ENCODE measurements at regions not wholly inside any gene's neighbourhood (a gene's known extent, or its start where the extent isn't known, plus 50 kb on each side); places are given as distances from the start of the nearest gene placed in this dataset.

- no peaks in the 10 kb centered on the region for H3K36me3 ChIP-seq (ENCODE audit: control insufficient read depth in 1 of 2, insufficient read depth in 2 of 2, low read length in 2 of 2)
- H3K9ac ChIP-seq (ENCODE audit: low read length), result no peak overlapping the region
- no peak overlapping the region for H3K27ac ChIP-seq (ENCODE audit: low read depth, low read length)
- H3K4me2 ChIP-seq (ENCODE audit: low read length), result no peak overlapping the region
- DNase-seq (ENCODE audit: low read depth, low spot score), result peak; percentile 13
- no TSS peak for BruUV-seq (replicated peaks)
- no peaks in the 10 kb centered on the region for H3K27me3 ChIP-seq (ENCODE audit: insufficient read depth, low read length)
- H3K4me1 ChIP-seq (ENCODE audit: control insufficient read depth in 1 of 2, insufficient read depth in 2 of 2, low read length in 2 of 2), result no peaks in the 10 kb centered on the region
- H3K79me2 ChIP-seq (ENCODE audit: insufficient read depth, low read length), result no peaks in the 10 kb centered on the region
- peaks cover 11 to 24% of the 10 kb centered on the region in 2 experiments; a peak in 3 of 4 replicates for H3K9me3 ChIP-seq (ENCODE audit: control insufficient read depth in 1 of 2, insufficient read depth in 1 of 2, low read depth in 1 of 2, low read length in 2 of 2)
- no peaks in the 10 kb centered on the region for H4K20me1 ChIP-seq (ENCODE audit: insufficient read depth)
- H3K4me3 ChIP-seq (replicated peaks in 1 of 2; ENCODE audit: low read depth in 1 of 2, low read length in 2 of 2), result no peak overlapping the region
- ChIA-PET CTCF (interaction anchor here (0.8 to 1.0 kb wide), 3 partner anchors 792 to 1156 kb away, joined by 3 read pairs; no protein-coding TSS in a partner anchor), RAD21 (ENCODE audit: low non-redundant PET in 1 of 2, low total read pairs in 2 of 2, uncharacterized antibody in 2 of 2, unreplicated experiment in 2 of 2) (no interaction called here), POLR2A (no interaction called here)
- intact Hi-C loops (cut with micrococcal nuclease), result loop anchor here (2.0 kb wide), 2 partner anchors 1089 to 1157 kb away; no protein-coding TSS in a partner anchor
- TF ChIP-seq RAD21 (IDR thresholded peaks at IDR 0.05; ENCODE audit: low read depth) (peak; percentile 34), REST (IDR thresholded peaks at IDR 0.05; ENCODE audit: low read depth) (no peak), CTCF (IDR thresholded peaks at IDR 0.05 in 2 of 3, conservative IDR thresholded peaks at IDR 0.05 in 1 of 3; ENCODE audit: borderline replicate concordance in 1 of 3, insufficient read depth in 1 of 3, low read depth in 2 of 3, low read length in 2 of 3) (peak; percentile 4 to 47 (median 44); a peak in 4 of 6 replicates), YY1 (IDR thresholded peaks at IDR 0.05; ENCODE audit: extremely low read depth, insufficient replicate concordance, low read depth, low read length) (no peak)
- H3K9me2 ChIP-seq (ENCODE audit: insufficient read depth), result no peaks in the 10 kb centered on the region
- peak; percentile 46; the same call in 1 of the 2 replicates for ATAC-seq
- H2AFZ ChIP-seq (ENCODE audit: low read depth, low read length, poor library complexity, severe bottlenecking), result no peak overlapping the region
Observed at GRCh38 chr15:47196048-47196447, 521.3 kb upstream of the SEMA6D start.

All from HCT116 (cell line).